ENCODE measurements at regions not wholly inside any gene's neighbourhood (a gene's known extent, or its start where the extent isn't known, plus 50 kb on each side); places are given as distances from the start of the nearest gene placed in this dataset.

GRCh38 chr10:47222461-47222860 is 77.5 kb upstream of the GDF10 start:
- no peak for TF ChIP-seq CTCF (IDR thresholded peaks at IDR 0.05; ENCODE audit: control extremely low read depth, extremely low read depth)
- 78 to 84% methylated on average over 4 of the region's 4 CpGs for WGBS, 2 donors

GRCh38 chr10:47223236-47223635 is 76.8 kb upstream of the GDF10 start:
- Histone ChIP-seq H3K9ac (ENCODE audit: insufficient read depth in 1 of 2, low read length in 2 of 2) (no peak overlapping the region), H3K36me3 (ENCODE audit: control insufficient read depth in 4 of 4, insufficient read depth in 4 of 4, low read length in 4 of 4) (no peaks in the 10 kb centered on the region), H3K27me3 (ENCODE audit: control insufficient read depth in 3 of 3, insufficient read depth in 3 of 3, low read length in 2 of 3) (no peaks in the 10 kb centered on the region), H3K4me1 (ENCODE audit: control insufficient read depth in 5 of 5, insufficient read depth in 5 of 5, low read length in 5 of 5) (peaks cover 0 to 9% (median 0%) of the 10 kb centered on the region in 5 donors), H3K9me3 (ENCODE audit: control insufficient read depth in 4 of 4, insufficient read depth in 3 of 4, low read length in 3 of 4) (peaks cover 0 to 7% (median 0%) of the 10 kb centered on the region in 4 donors), H3K27ac (ENCODE audit: low read depth in 1 of 2, low read length in 1 of 2) (no peak overlapping the region), H3K4me3 (no peak overlapping the region)
- WGBS, 2 donors: 88 to 100% methylated on average over 1 of the region's 1 CpG
- TF ChIP-seq CTCF (IDR thresholded peaks at IDR 0.05; ENCODE audit: control extremely low read depth, extremely low read depth): no peak
- DNase-seq (no peak), ATAC-seq (ENCODE audit: insufficient read depth, low FRiP score) (no peak)

More at GRCh38 chr10:47222461-47222860, 77.5 kb upstream of the GDF10 start:
- Histone ChIP-seq H3K27me3 (ENCODE audit: control insufficient read depth in 3 of 3, insufficient read depth in 3 of 3, low read length in 2 of 3) (no peaks in the 10 kb centered on the region), H3K9me3 (ENCODE audit: control insufficient read depth in 4 of 4, insufficient read depth in 3 of 4, low read length in 3 of 4) (peaks cover 0 to 7% (median 0%) of the 10 kb centered on the region in 4 donors), H3K36me3 (ENCODE audit: control insufficient read depth in 4 of 4, insufficient read depth in 4 of 4, low read length in 4 of 4) (no peaks in the 10 kb centered on the region), H3K27ac (ENCODE audit: low read depth in 1 of 2, low read length in 1 of 2) (no peak overlapping the region), H3K4me3 (no peak overlapping the region), H3K9ac (ENCODE audit: insufficient read depth in 1 of 2, low read length in 2 of 2) (no peak overlapping the region), H3K4me1 (ENCODE audit: control insufficient read depth in 5 of 5, insufficient read depth in 5 of 5, low read length in 5 of 5) (peaks cover 0 to 9% (median 0%) of the 10 kb centered on the region in 5 donors)
- ATAC-seq (ENCODE audit: insufficient read depth, low FRiP score) (no peak), DNase-seq (no peak)

- peaks cover 0 to 7% (median 0%) of the 10 kb centered on the region in 4 donors for H3K9me3 ChIP-seq (ENCODE audit: control insufficient read depth in 4 of 4, insufficient read depth in 3 of 4, low read length in 3 of 4)
- H3K36me3 ChIP-seq (ENCODE audit: control insufficient read depth in 4 of 4, insufficient read depth in 4 of 4, low read length in 4 of 4): no peaks in the 10 kb centered on the region
- H3K4me3 ChIP-seq: no peak overlapping the region
- 70 to 90% methylated on average over 2 of the region's 2 CpGs for WGBS, 2 donors
- H3K4me1 ChIP-seq (ENCODE audit: control insufficient read depth in 5 of 5, insufficient read depth in 5 of 5, low read length in 5 of 5): peaks cover 0 to 4% (median 0%) of the 10 kb centered on the region in 5 donors
- no peak overlapping the region for H3K27ac ChIP-seq (ENCODE audit: low read depth in 1 of 2, low read length in 1 of 2)
- no peak overlapping the region for H3K9ac ChIP-seq (ENCODE audit: insufficient read depth in 1 of 2, low read length in 2 of 2)
- DNase-seq (no peak), ATAC-seq (ENCODE audit: insufficient read depth, low FRiP score) (no peak)
- no peak for TF ChIP-seq CTCF (IDR thresholded peaks at IDR 0.05; ENCODE audit: control extremely low read depth, extremely low read depth)
- H3K27me3 ChIP-seq (ENCODE audit: control insufficient read depth in 3 of 3, insufficient read depth in 3 of 3, low read length in 2 of 3): no peaks in the 10 kb centered on the region
These were observed 75.3 kb upstream of the GDF10 start for GRCh38 chr10:47224546-47225218.
